CD4-positive, alpha-beta T cell treated with Interleukin-6 at 100 ng/mL for 8 hours (primary cell): ENCODE measurements at regions not wholly inside any gene's neighbourhood (a gene's known extent, or its start where the extent isn't known, plus 50 kb on each side); places are given as distances from the start of the nearest gene placed in this dataset.

Source experiments
- DNase-seq: peaks from one replicate; pipeline ENCODE4 v3.0.0-alpha.2; 2020; ENCODE audit warnings: mixed read lengths, low spot score

DNA sequence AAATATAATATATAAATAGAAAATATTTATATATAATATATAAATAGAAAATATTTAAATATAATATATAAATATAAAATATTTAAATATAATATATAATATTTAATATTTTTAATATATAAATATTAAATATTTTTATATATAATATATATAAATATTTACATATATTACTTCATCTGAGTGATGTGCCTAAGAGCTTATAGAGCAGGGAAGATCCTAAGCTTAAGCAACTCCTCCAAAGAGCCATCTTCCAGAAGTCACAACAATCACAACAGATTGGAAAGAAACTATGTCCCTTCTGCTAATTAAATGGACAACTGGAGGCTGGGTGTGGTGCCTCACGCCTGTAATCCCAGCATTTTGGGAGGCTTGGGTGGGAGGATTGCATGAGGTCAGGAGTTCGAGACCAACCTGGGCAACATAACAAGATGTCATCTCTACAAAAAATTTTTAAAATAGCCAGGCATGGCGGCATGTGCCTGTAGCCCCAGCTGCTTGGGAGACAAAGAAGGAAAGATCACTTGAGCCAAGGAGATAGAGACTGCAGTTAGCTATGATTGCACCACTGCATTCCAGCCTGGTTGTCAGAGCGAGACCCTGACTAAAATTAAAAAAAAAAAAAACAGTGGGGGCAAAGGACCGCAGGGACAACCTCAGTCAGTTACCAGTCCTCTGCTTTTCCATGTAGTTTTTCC lies 198.7 kb downstream of the SKIDA1 start:
- DNase-seq, result no peak

DNA sequence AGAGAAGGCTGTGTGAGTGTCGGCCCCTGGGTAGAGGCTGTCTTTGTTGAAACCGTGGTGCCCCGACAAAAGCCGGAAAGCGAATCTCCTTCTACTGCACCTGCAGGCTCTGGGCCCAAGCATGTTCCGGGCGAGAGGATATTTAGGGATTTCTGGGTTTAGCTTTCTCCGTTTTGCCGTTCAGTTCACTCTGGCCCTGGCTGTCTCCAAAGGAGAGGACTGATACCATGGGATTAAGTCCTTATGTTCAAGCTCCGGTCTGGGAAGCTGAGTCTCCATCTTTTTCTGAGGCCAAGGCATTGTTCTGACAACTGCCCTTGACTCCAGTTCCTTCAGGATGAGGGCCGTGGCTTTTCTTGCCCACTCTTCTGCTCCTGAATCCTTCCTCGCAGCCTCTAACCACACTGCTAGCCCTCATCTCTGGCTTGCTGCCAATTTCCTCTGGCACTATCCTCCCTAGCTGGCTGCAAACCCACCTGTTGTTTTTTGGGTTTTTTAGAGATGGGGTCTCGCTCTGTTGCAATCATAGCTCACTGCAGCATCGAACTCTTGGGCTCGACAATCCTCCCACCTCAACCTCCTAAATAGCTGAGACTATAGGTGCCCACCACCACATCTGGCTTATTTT lies 206.8 kb downstream of the SKIDA1 start:
- no peak for DNase-seq

DNA sequence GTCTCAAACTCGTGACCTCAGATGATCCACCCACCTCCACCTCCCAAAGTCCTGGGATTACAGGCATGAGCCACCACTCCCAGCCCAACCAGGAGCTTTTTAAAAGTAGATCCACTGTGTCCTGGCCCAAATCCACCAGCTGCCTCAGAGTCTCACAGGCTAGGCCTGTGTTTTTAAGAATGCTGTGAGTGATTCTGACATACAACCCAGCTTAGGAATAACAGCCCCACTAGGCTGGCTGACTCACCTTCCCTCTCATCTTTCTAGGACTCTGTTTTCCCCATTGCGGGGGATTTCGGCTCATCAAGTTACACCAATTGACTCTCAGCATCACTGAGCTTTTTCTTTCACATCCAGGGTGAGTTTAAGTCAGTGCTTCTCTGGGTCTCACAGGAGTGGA lies 207.6 kb downstream of the SKIDA1 start:
- DNase-seq, result no peak

DNA sequence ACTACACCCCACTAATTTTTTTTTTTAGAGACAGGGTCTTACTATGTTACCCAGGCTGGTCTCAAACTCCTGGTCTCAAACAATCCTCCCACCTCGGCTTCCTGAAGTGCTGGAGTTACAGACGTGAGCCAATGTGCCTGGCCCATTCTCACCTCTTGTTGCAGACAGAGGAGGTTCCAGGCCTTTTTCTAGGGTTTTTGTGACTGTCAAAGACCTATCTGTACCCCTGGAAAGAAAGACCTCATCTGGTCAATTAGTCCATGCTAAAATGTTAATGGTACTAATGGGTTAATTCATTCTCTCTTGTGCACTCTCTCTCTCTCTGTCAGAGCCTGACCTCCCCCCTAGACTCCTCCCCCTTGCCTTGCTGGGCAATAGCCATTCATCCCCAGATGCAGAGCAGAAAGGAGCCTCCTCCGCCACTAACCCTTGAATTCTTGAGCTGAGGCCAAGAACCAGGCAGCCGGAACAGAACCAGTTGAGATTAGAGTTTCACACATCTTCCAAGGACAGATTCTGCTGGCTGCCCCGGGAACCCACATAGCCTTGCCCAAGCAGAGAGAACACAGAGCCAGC lies 209.7 kb downstream of the SKIDA1 start:
- no peak for DNase-seq

DNA sequence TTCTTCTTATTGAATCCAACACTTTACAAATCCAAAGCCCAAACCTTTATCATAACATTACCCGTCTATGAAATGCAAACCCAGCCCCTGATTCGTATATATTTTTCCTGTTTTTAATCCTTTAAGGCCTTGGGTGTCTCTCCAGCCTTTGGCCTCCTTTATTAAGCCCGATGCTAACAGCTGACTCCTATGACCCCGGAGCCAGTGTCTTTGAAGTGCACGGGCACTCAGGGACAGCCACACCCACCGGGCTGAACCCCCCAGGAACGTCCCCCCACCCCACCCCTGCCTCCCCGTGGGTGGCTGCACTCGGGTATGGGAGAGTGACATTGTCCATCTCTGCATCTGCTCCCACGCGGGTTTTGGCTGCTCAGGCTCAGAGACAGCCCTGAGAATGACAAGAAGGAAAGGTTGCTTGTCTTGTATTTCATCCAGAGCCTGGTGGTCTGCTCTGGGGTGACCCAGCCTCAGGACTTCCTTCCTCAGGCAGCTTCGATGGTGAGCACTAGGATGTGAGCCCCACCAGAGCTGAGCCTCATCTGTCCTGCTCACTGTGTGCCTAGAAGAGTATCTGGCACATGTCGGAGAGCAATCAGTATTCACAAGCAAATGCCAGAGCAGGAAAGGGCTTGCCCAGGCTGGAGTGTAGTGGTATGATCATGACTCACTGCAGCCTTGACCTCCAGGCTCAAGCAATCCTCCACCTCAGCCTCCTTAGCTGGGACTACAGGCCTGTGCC lies 210.4 kb downstream of the SKIDA1 start:
- DNase-seq, result no peak

DNA sequence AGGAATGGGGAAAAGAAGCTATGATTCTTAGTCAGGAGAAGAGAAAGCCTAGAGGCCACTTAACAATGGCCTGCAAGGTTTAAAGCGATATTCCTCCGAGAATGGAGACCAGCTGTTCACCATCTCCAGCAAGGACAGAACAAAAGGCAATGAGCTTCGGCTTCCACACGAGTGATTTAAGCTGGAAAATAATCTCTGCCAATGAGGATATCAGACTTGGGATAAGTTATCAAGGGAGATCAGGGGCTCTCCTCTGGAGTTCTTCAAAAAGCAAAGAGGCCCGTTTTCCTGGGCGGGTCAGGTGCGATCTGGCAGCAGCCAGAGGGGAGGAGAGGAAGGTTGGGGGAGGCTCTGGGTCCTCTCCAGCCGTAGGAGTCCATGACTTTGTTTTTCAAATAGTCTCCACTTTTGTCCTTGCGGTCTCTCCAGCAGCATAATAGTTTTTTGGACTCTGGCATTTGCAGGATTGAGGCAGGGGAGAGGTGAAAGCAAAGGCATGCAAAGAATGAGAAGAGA lies 211.3 kb downstream of the SKIDA1 start:
- DNase-seq, result no peak

DNA sequence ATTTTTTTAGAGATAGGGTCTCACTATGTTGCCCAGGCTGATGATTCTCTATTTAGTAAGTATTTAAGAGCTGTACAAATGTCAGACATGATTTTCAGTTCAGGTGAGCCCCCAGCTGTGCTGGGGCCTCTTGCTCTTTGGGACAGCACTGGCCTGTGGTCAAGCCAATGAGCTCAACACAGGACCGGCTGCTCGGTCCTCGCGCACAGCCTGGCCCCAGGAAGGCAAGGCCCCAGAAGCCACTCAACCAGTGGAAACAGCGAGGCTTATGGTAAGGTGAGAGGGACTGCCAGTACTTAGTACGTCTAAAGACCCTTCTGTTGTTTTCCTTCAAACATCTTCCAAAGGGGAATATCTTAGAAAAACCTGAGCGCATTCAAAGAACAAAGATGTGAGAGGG lies 211.8 kb downstream of the SKIDA1 start:
- DNase-seq, result no peak

DNA sequence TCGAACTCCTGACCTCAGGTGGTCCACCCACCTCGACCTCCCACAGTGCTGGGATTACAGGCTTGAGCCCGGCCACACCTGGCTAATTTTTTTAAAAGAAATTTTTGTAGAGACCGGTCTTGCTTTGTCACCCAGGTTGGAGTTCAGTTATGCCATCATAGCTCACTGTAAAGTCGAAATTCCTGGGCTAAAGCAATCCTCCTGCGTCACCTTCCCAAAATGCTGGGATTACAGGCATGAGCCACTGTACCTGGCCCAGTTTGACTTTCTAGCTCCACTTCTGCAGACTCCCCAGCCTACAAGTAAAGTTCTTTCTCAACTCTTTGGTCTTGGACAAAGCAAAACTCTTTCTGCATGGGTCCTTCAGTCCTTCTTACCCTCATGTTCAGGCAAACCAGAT lies 214.1 kb downstream of the SKIDA1 start:
- no peak for DNase-seq

DNA sequence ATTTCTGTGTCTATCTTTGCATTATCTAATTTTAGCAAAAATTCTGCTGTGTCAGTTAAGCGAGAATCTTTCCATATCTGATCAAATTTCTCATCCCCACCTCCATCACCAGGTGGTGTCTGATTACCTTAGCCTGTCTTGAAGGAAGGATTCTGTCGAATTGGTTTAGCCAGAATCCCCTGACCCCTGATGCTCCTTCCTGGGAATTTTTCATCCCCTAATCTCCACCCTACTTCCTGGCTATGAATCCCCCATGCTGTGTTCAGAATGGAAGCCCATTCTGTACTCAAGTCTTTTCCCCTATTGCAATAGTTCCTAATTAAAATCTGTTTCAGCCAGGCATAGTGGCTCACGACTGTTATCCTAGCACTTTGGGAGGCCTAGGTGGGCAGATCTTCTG lies 216.1 kb downstream of the SKIDA1 start:
- DNase-seq, result no peak

DNA sequence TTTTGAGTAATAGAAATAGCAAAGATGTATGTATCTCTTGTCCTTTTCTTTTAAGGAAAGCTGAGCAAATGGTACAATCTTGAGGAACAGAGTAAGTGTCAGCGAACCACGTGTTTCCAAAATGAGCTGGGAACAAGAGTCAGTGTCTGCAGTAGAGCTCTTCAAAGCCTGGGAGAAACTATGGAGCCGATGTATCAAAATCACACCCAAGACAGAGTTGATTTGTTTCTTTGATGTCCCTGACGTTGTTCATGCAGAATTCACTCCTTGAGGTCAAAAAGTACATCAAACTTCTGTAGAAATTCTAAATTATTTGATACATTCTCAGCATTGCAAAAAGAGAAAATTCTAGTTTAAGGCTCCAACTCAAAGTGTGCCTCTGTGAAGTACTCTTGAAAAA lies 216.5 kb downstream of the SKIDA1 start:
- DNase-seq, result no peak

DNA sequence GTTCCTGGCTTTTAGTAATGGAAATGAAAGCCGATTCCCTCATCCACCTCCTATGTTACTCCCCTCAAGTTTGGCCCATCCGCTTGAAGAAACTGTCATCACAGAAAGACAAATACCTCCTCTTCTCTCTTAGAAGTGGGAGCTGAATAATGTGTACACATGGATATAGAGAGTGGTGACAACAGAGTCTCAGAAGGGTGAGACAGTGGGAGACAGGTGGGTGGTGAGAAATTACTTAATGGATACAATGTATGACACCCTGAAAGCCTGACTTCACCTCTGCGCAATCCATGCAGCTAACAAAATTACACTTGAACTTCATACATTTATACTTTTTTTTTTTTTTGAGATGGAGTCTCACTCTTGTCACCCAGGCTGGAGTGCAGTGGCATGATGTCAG lies 217.5 kb downstream of the SKIDA1 start:
- DNase-seq, result no peak

DNA sequence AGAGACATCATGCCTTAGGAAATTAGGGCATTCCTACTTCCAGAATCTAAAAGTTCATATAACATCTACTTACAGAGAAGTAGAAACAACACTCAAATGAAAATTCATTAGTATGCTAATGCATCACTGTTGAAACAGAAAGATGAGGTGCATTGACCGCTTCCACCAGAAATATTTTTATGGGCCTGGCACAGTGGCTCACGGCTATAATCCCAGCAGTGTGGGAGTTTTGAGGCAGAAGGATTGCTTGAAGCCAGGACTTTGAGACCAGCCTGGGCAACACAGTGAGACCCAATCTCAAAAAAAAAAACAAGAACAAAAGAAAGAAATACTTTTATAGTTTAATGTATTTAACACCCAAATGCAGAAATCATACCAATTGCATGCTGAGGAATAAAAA lies 220.9 kb downstream of the SKIDA1 start:
- no peak for DNase-seq

DNA sequence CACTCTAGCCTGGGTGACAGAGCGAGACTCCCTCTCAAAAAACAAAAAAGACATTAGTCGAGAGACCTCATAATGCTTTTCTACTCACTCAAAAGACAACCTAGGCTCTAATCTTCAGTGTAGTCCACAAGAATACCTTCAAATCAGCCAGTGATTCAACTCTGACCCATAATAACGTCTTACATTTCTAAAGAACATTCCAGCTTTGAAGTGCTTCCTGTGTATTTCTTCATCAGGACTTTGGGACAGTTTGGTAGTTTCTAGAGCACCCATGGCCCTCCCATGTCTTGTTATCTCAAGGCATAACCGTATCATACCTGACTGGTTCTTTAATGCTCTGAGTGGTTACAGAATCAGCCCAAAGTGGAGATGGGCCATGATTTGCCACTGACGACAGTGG lies 221.3 kb downstream of the SKIDA1 start:
- DNase-seq, result no peak

DNA sequence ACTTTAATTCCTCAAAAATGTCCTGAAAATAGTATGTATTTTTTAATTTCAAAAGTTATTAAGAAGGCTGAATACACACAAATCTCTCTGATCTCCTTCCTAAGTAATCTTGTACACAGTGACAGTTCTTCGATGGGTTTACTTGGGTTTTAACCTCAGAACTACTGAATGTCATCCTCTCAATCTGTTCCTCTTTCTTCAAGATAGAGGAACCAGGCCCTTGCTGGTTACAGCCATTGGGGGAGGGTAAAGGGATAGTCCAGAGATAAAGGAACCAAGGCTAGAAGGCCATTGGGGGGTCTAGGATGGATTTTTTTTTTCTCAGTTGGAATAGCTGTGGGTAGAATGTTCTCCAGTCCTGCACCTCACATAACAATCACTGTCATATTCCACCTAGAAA lies 224.9 kb downstream of the SKIDA1 start:
- no peak for DNase-seq

DNA sequence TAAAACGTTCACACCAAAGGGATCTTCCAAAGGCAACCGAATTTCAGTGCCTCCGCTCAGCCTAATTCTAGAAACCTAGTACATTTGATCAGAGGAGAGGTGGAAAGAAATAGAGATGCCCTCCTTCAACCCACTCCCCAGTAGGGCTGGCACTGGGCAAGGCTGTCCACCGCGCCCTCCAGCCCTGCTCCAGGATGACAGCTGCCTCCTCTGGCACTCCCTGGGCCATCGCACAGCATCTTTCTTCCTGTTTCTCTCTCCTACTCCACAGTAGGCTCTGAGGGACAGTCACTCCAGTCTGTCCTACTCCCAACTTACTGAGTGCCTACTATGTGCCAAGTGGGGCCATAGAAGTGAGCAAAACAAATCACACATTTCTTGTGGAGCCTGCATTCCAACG lies 226.2 kb downstream of the SKIDA1 start:
- no peak for DNase-seq

DNA sequence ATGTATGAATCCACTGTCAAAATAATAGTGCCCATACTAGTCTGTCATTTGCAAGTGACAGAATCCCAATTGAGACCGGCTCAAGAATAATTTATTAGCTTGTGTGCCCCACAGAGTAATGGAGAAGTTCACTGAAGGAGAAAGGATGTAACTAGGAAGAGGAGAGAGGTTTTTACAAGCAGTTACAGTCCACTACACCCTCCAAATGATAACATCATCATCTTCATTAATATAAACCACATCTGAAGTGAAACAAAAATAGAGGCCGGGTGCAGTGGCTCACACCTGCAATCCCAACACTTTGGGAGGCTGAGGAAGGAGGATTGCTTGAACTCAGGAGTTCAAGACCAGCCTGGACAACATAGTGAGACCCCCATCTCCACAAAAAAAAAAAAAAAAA lies 226.8 kb downstream of the SKIDA1 start:
- DNase-seq, result no peak

DNA sequence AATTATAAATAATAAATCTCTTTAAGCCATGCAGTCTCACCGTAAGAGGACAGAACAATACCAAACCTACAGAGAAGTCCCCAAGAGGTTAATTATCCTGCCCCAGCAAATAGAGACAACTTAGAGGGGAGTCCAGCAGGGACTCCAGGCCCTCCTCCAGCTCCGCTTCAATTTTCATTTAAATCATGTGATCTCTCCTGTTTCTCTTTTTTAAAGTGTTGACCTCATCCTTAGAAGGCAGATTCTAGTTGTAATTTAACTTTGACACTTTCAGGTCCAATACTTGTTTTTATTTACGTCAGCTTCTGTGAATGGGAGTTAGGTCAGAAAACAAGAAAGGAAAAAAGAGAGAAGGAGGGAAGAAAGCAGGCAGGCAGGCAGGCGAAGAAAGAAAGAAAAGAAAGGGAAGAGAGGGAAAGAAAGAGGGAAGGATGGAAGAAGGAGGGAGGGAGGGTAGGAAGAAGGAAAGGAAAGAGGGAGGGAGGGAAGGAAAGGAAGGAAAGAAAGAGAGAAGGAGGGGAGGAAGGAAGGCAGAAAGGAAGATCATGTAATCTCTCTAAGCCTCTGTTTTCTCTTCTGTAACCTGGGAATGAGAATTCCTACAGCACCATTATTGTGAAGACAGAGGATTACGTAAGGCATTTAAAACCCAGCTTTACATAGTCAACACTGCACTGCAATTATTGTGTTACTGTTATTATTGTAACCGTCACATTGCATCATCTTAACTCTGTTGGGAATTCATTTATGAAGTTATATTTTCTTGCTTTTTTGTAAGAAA lies 227.7 kb downstream of the SKIDA1 start:
- no peak for DNase-seq

DNA sequence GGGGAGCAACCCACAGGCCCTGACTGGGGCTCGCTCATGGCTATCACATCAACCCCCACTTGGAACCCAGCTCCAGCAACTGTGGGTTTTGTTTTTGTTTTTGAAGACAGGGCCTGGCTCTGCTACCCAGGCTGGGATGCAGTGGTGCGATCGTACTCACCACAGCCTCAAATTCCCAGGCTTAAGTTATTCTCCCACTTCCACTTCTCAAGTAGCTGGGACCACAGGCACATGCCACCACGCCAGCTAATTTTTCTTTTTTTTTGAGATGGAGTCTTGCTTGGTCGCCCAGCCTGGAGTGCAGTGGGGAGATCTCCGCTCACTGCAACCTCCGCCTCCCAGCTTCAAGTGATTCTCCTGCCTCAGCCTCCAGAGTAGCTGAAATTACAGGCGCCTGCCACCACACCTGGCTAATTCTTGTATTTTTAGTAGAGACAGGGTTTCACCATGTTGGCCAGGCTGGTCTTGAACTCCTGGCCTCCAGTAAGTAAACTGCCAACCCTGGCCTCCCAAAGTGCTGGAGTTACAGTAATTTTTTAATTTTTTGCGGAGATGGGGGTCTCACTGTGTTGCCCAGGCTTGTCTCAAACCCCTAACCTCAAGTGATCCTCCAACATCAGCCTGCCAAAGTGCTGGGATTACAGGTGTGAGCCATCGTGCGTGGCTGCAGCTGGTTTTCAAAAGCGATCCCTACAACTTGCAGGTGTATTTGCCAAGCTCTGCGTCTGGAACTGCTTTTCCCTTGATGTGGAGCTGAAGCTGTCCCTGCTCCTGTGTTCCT lies 228.7 kb downstream of the SKIDA1 start:
- DNase-seq, result no peak

DNA sequence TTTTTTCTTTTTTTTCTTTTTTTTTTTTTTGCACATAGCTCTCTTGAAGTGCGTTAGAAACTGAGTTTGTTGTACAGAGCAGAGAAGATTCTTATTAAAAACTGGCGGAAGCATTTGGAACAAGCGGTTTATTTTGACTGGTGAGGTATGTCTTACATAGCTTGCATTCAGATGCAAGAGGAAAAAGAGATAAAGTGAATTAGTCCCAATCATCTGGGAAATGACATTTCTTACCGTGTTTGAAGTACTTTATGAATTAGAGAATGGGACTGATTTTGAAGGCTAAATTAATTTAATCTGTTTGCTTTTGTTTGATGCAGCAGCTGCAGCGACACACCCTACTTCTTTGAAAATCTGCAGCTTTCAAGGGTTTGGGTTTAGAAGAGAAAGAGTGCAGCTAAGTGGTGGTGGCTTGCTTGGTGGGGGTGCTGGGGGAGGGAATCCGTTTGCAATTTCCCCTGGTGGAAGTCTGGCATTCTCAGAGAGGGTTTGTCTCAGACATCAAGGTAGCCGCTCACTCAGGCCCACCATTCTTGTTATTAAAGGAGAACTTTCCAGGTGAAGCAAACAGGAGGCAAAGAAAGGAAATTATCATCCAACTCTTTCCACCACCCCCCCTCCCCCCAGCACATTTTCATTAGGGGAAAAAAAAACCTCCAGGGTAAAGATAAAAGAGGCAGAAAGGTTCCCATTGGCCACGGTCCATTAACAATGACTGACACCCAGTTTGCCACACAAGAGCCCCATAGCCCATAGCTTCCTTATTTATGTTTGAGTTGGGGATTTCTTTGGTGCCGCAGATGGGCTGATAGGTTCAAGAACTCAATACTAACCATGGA lies 231.7 kb downstream of the SKIDA1 start:
- DNase-seq, result no peak

DNA sequence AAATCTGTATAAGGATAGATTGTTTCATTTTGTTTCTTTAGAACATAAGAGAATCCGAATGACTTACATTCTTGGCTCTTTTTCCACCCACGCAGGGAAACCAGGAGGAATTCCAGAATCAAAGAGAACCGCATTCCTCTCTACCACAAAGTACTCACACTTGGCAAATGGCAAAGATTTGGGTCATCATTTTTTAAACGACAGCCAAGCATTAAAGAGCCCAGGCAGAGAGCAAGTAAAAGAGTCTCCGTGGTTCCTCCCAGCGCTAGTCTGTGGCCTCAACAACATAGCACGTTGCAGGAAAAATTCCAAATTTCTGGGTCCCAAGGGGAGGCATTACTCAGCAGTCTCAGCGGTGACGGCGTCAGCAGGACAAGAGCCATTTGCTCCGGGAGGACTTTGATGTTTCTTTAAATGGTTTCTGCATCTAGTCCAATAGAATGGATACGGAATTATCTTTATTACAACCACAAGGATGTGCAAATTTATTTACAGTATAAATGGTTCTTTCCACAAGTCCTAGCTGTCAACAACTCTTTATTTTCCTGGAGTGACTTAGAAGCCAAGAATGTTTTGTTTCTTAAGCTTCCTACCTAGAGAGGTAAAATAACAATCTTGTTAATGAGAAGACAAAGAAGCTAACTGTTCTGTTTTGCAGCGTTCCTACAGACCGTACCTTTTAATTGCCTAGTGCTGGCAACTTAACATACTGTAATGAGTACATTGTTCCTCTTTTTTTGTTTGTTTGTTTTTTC lies 232.5 kb downstream of the SKIDA1 start:
- no peak for DNase-seq
